ENCODE measurements at regions not wholly inside any gene's neighbourhood (a gene's known extent, or its start where the extent isn't known, plus 50 kb on each side); places are given as distances from the start of the nearest gene placed in this dataset.

- TF ChIP-seq POLR2AphosphoS5 (IDR thresholded peaks at IDR 0.05) (no peak), CTCF (IDR thresholded peaks at IDR 0.05) (no peak), POLR2A (IDR thresholded peaks at IDR 0.05) (no peak), EP300 (IDR thresholded peaks at IDR 0.05; ENCODE audit: low read depth) (no peak)
These were observed 95.1 kb upstream of the ZFHX3 start for GRCh38 chr16:73143002-73143401.
